ENCODE measurements at regions not wholly inside any gene's neighbourhood (a gene's known extent, or its start where the extent isn't known, plus 50 kb on each side); places are given as distances from the start of the nearest gene placed in this dataset.

GRCh38 chr6:95078457-95078856, 498.9 kb upstream of the MANEA start:
- Histone ChIP-seq H3K4me3 (ENCODE audit: low read depth in 2 of 2, low read length in 1 of 2) (no peak overlapping the region), H3K4me2 (no peak overlapping the region), H3K27ac (ENCODE audit: low read depth in 2 of 2, low read length in 1 of 2) (no peak overlapping the region), H2AFZ (ENCODE audit: low read depth) (no peak overlapping the region), H3F3A (replicated peaks; ENCODE audit: insufficient read depth) (no peaks in the 10 kb centered on the region), H3K9me3 (no peaks in the 10 kb centered on the region), H3K4me1 (ENCODE audit: control insufficient read depth in 1 of 2, insufficient read depth in 2 of 2, low read depth in 1 of 2, low read length in 1 of 2) (no peaks in the 10 kb centered on the region), H3K36me3 (replicated peaks in 1 of 2; ENCODE audit: control insufficient read depth in 1 of 2, insufficient read depth in 2 of 2, low read length in 1 of 2) (no peaks in the 10 kb centered on the region), H3K9ac (no peak overlapping the region), H3K9me2 (no peaks in the 10 kb centered on the region), H3K27me3 (ENCODE audit: insufficient read depth) (no peaks in the 10 kb centered on the region), H3K79me2 (ENCODE audit: insufficient read depth) (no peaks in the 10 kb centered on the region), H4K20me1 (ENCODE audit: insufficient read depth) (no peaks in the 10 kb centered on the region)
- ChIA-PET POLR2A (no interaction called here), CTCF (no interaction called here)
- DNase-seq = no peak
- no peak for TF ChIP-seq NFIC (IDR thresholded peaks at IDR 0.05; ENCODE audit: borderline replicate concordance)
- TF ChIP-seq GATA2 (CRISPR knock-in tag; IDR thresholded peaks at IDR 0.05) = no peak
- TF ChIP-seq PBX3 (IDR thresholded peaks at IDR 0.05) = no peak
- TF ChIP-seq, protein P1, sequence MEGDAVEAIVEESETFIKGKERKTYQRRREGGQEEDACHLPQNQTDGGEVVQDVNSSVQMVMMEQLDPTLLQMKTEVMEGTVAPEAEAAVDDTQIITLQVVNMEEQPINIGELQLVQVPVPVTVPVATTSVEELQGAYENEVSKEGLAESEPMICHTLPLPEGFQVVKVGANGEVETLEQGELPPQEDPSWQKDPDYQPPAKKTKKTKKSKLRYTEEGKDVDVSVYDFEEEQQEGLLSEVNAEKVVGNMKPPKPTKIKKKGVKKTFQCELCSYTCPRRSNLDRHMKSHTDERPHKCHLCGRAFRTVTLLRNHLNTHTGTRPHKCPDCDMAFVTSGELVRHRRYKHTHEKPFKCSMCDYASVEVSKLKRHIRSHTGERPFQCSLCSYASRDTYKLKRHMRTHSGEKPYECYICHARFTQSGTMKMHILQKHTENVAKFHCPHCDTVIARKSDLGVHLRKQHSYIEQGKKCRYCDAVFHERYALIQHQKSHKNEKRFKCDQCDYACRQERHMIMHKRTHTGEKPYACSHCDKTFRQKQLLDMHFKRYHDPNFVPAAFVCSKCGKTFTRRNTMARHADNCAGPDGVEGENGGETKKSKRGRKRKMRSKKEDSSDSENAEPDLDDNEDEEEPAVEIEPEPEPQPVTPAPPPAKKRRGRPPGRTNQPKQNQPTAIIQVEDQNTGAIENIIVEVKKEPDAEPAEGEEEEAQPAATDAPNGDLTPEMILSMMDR (IDR thresholded peaks at IDR 0.05) = peak; percentile 18; the same call in 1 of the 2 replicates
- no peak for TF ChIP-seq YY1 (IDR thresholded peaks at IDR 0.05; ENCODE audit: low read depth)
- WGBS (ENCODE audit: low lambda C conversion rate) = 3% methylated on average over 1 of the region's 1 CpG

GRCh38 chr6:95081231-95081630, 496.1 kb upstream of the MANEA start:
- H2AFZ ChIP-seq (ENCODE audit: low read depth) = no peak overlapping the region
- ChIA-PET CTCF (interaction anchor here (1.4 kb wide), 1 partner anchor 10 kb away, joined by 3 read pairs; no protein-coding TSS in a partner anchor), POLR2A (no interaction called here)
- no peak for DNase-seq
- H3K79me2 ChIP-seq (ENCODE audit: insufficient read depth) = no peaks in the 10 kb centered on the region
- 11% methylated on average over 2 of the region's 2 CpGs for WGBS (ENCODE audit: low lambda C conversion rate)
- H3K9me3 ChIP-seq = no peaks in the 10 kb centered on the region
- no peak overlapping the region for H3K9ac ChIP-seq
- no peaks in the 10 kb centered on the region for H3K36me3 ChIP-seq (replicated peaks in 1 of 2; ENCODE audit: control insufficient read depth in 1 of 2, insufficient read depth in 2 of 2, low read length in 1 of 2)
- no peak overlapping the region for H3K4me3 ChIP-seq (ENCODE audit: low read depth in 2 of 2, low read length in 1 of 2)
- no peak overlapping the region for H3K4me2 ChIP-seq
- H3F3A ChIP-seq (replicated peaks; ENCODE audit: insufficient read depth) = no peaks in the 10 kb centered on the region
- H4K20me1 ChIP-seq (ENCODE audit: insufficient read depth) = no peaks in the 10 kb centered on the region
- no peaks in the 10 kb centered on the region for H3K4me1 ChIP-seq (ENCODE audit: control insufficient read depth in 1 of 2, insufficient read depth in 2 of 2, low read depth in 1 of 2, low read length in 1 of 2)
- H3K27me3 ChIP-seq (ENCODE audit: insufficient read depth) = no peaks in the 10 kb centered on the region
- no peaks in the 10 kb centered on the region for H3K9me2 ChIP-seq
- no peak overlapping the region for H3K27ac ChIP-seq (ENCODE audit: low read depth in 2 of 2, low read length in 1 of 2)
- TF ChIP-seq YY1 (IDR thresholded peaks at IDR 0.05; ENCODE audit: low read depth) (no peak), RCOR1 (IDR thresholded peaks at IDR 0.05; ENCODE audit: low read length) (no peak), GABPA (IDR thresholded peaks at IDR 0.05; ENCODE audit: low read depth) (no peak), TAF1 (IDR thresholded peaks at IDR 0.05; ENCODE audit: borderline replicate concordance, low read depth, low read length) (no peak), REST (IDR thresholded peaks at IDR 0.05; ENCODE audit: low read depth, low read length) (no peak), EZH2phosphoT487 (IDR thresholded peaks at IDR 0.05; ENCODE audit: borderline replicate concordance, low read depth) (no peak), FOXM1 (IDR thresholded peaks at IDR 0.05; ENCODE audit: low read depth) (no peak), RFX5 (IDR thresholded peaks at IDR 0.05; ENCODE audit: low read length) (no peak), RXRA (IDR thresholded peaks at IDR 0.05; ENCODE audit: borderline replicate concordance, low read depth) (no peak), PBX3 (IDR thresholded peaks at IDR 0.05) (no peak), SMC3 (IDR thresholded peaks at IDR 0.05; ENCODE audit: low read depth, low read length) (no peak), POLR2AphosphoS5 (IDR thresholded peaks at IDR 0.05; ENCODE audit: low read depth, low read length) (no peak), TEAD4 (IDR thresholded peaks at IDR 0.05; ENCODE audit: borderline replicate concordance, insufficient read depth) (no peak), FOXJ3 (CRISPR knock-in tag; IDR thresholded peaks at IDR 0.05) (no peak), GATA2 (CRISPR knock-in tag; IDR thresholded peaks at IDR 0.05) (no peak), SIN3A (IDR thresholded peaks at IDR 0.05; ENCODE audit: borderline replicate concordance, low read depth, low read length) (no peak)
- TF ChIP-seq, protein P2, sequence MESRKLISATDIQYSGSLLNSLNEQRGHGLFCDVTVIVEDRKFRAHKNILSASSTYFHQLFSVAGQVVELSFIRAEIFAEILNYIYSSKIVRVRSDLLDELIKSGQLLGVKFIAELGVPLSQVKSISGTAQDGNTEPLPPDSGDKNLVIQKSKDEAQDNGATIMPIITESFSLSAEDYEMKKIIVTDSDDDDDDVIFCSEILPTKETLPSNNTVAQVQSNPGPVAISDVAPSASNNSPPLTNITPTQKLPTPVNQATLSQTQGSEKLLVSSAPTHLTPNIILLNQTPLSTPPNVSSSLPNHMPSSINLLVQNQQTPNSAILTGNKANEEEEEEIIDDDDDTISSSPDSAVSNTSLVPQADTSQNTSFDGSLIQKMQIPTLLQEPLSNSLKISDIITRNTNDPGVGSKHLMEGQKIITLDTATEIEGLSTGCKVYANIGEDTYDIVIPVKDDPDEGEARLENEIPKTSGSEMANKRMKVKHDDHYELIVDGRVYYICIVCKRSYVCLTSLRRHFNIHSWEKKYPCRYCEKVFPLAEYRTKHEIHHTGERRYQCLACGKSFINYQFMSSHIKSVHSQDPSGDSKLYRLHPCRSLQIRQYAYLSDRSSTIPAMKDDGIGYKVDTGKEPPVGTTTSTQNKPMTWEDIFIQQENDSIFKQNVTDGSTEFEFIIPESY (IDR thresholded peaks at IDR 0.05; ENCODE audit: borderline replicate concordance, low read depth) = no peak
